Urinary bladder (tissue), 3 donors: ENCODE measurements at regions not wholly inside any gene's neighbourhood (a gene's known extent, or its start where the extent isn't known, plus 50 kb on each side); places are given as distances from the start of the nearest gene placed in this dataset.

Source experiments
- DNase-seq: peaks from one replicate; pipeline ENCODE4 v3.0.0-alpha.2; 2015; ENCODE audit errors: extremely low spot score
- H3K27ac ChIP-seq: one replicate; pipeline ENCODE4 v1.5.1; 2013; ENCODE audit warnings: low read depth, mild to moderate bottlenecking, moderate library complexity
- H3K36me3 ChIP-seq: one replicate; pipeline ENCODE4 v1.6.1; 2013; ENCODE audit warnings: mild to moderate bottlenecking, moderate library complexity; ENCODE audit not compliant: insufficient read depth
- H3K4me1 ChIP-seq: one replicate; pipeline ENCODE4 v1.6.1; 2013; ENCODE audit warnings: mild to moderate bottlenecking, moderate library complexity; ENCODE audit not compliant: insufficient read depth
- H3K4me3 ChIP-seq: one replicate; pipeline ENCODE4 v1.5.1; 2013; ENCODE audit warnings: low read depth, low read length
- WGBS: extraction: QIAGEN DNeasy Blood & Tissue Kit; methylation state at CpG from one replicate; pipeline ENCODE4 v1.1.7; 2013; 5-methylcytosine and 5-hydroxymethylcytosine counted together
- donor health status: healthy with polysubstance abuse.
- donor health status: healthy.

GRCh38 chr5:155504606-155505005, 491.1 kb downstream of the KIF4B start:
- Histone ChIP-seq H3K36me3 (no peaks in the 10 kb centered on the region), H3K4me1 (no peaks in the 10 kb centered on the region), H3K4me3 (no peak overlapping the region), H3K27ac (no peak overlapping the region)
- no peak for DNase-seq
- WGBS = 67% methylated on average over 1 of the region's 1 CpG

GRCh38 chr5:155507363-155507762, 493.8 kb downstream of the KIF4B start:
- DNase-seq = no peak

GRCh38 chr5:155508673-155509072, 495.1 kb downstream of the KIF4B start:
- Histone ChIP-seq H3K4me3 (no peak overlapping the region), H3K4me1 (no peaks in the 10 kb centered on the region), H3K27ac (no peak overlapping the region), H3K36me3 (no peaks in the 10 kb centered on the region)
- 86% methylated on average over 3 of the region's 3 CpGs for WGBS
- DNase-seq = no peak

More at GRCh38 chr5:155507363-155507762, 493.8 kb downstream of the KIF4B start:
- H3K4me3 ChIP-seq = no peak overlapping the region
- no peaks in the 10 kb centered on the region for H3K4me1 ChIP-seq
- no peaks in the 10 kb centered on the region for H3K36me3 ChIP-seq
- H3K27ac ChIP-seq = no peak overlapping the region

- Histone ChIP-seq H3K27ac (no peak overlapping the region), H3K4me1 (no peaks in the 10 kb centered on the region), H3K36me3 (no peaks in the 10 kb centered on the region), H3K4me3 (no peak overlapping the region)
- DNase-seq = no peak
- WGBS = 67% methylated on average over 1 of the region's 1 CpG
Observed at GRCh38 chr5:155512329-155512728, 498.8 kb downstream of the KIF4B start.

GRCh38 chr5:155514105-155514563, 500.6 kb downstream of the KIF4B start:
- H3K4me1 ChIP-seq = no peaks in the 10 kb centered on the region
- no peak overlapping the region for H3K27ac ChIP-seq
- no peaks in the 10 kb centered on the region for H3K36me3 ChIP-seq
- no peak for DNase-seq
- H3K4me3 ChIP-seq = no peak overlapping the region
- WGBS = 91% methylated on average over 2 of the region's 2 CpGs

GRCh38 chr5:155522540-155522939, 509.0 kb downstream of the KIF4B start:
- WGBS = 92% methylated on average over 1 of the region's 1 CpG
- Histone ChIP-seq H3K27ac (no peak overlapping the region), H3K36me3 (no peaks in the 10 kb centered on the region), H3K4me1 (no peaks in the 10 kb centered on the region), H3K4me3 (no peak overlapping the region)
- no peak for DNase-seq

- Histone ChIP-seq H3K4me3 (no peak overlapping the region), H3K27ac (no peak overlapping the region), H3K36me3 (no peaks in the 10 kb centered on the region), H3K4me1 (no peaks in the 10 kb centered on the region)
- WGBS = 70% methylated on average over 2 of the region's 2 CpGs
- no peak for DNase-seq
Observed at GRCh38 chr5:155529362-155529761, 515.8 kb downstream of the KIF4B start.

GRCh38 chr5:155530046-155530445, 516.5 kb downstream of the KIF4B start:
- no peak overlapping the region for H3K4me3 ChIP-seq
- no peak for DNase-seq
- H3K36me3 ChIP-seq = no peaks in the 10 kb centered on the region
- no peaks in the 10 kb centered on the region for H3K4me1 ChIP-seq
- no peak overlapping the region for H3K27ac ChIP-seq

GRCh38 chr5:155532621-155533311, 519.2 kb downstream of the KIF4B start:
- Histone ChIP-seq H3K4me1 (no peaks in the 10 kb centered on the region), H3K4me3 (no peak overlapping the region), H3K36me3 (no peaks in the 10 kb centered on the region), H3K27ac (no peak overlapping the region)
- WGBS = 60% methylated on average over 4 of the region's 4 CpGs
- DNase-seq = no peak

- DNase-seq = no peak
- no peaks in the 10 kb centered on the region for H3K4me1 ChIP-seq
- no peak overlapping the region for H3K27ac ChIP-seq
- H3K36me3 ChIP-seq = no peaks in the 10 kb centered on the region
- WGBS = 22% methylated on average over 2 of the region's 2 CpGs
- H3K4me3 ChIP-seq = no peak overlapping the region
Observed at GRCh38 chr5:155540000-155540595, 526.5 kb downstream of the KIF4B start.

GRCh38 chr5:155546075-155546474, 532.5 kb downstream of the KIF4B start:
- no peak overlapping the region for H3K27ac ChIP-seq
- no peak for DNase-seq
- no peaks in the 10 kb centered on the region for H3K36me3 ChIP-seq
- no peak overlapping the region for H3K4me3 ChIP-seq
- no peaks in the 10 kb centered on the region for H3K4me1 ChIP-seq

GRCh38 chr5:155554500-155554899, 540.9 kb downstream of the KIF4B start:
- Histone ChIP-seq H3K4me3 (no peak overlapping the region), H3K4me1 (no peaks in the 10 kb centered on the region), H3K27ac (no peak overlapping the region), H3K36me3 (no peaks in the 10 kb centered on the region)
- DNase-seq = no peak
- 74% methylated on average over 3 of the region's 3 CpGs for WGBS

- no peak for DNase-seq
- 77% methylated on average over 1 of the region's 1 CpG for WGBS
- H3K4me1 ChIP-seq = no peaks in the 10 kb centered on the region
- no peak overlapping the region for H3K27ac ChIP-seq
- H3K36me3 ChIP-seq = no peaks in the 10 kb centered on the region
- no peak overlapping the region for H3K4me3 ChIP-seq
Observed at GRCh38 chr5:155556222-155556621, 542.7 kb downstream of the KIF4B start.

- H3K27ac ChIP-seq = no peak overlapping the region
- H3K4me3 ChIP-seq = no peak overlapping the region
- H3K36me3 ChIP-seq = no peaks in the 10 kb centered on the region
- DNase-seq = no peak
- no peaks in the 10 kb centered on the region for H3K4me1 ChIP-seq
Observed at GRCh38 chr5:155556700-155557099, 543.1 kb downstream of the KIF4B start.
